ENCODE measurements at regions not wholly inside any gene's neighbourhood (a gene's known extent, or its start where the extent isn't known, plus 50 kb on each side); places are given as distances from the start of the nearest gene placed in this dataset.

DNA sequence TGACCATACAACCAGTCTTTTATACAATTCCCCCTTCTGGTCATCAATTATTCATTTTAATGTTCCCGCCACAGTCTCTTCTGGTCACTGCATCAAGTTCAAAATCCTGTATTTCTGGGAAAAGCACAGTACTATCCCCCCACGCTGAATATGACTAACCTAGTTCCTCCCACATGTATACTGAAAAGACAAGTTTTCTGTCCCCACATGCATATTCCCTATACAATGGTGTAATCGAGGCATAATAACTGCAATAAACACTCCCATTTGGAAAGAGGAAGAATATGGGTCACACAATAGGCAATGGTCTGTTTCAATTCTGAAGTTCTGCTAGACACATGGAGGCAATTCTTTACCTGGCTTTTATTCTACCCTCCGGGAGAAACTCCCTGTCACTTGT is 344.9 kb downstream of the EFNA5 start:
- no peak for DNase-seq

DNA sequence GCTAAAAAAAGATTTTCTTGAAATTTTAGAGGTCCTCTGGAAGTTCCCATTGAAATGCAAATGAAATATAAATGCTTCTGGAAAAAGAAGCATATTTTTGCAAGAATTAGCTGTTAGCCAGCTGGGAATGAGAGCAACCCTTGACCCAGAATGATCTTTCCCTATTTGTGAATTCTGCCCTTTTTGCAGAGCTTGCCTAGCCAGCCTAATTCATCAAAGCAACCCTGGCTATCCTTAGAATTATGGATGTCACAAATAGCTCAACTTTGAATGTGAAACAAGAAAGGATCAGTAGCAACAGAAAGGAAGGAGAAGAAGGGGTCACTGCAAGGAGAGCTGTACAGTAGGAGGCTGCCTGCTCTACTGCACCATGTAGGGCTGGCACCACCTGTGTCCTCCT is 345.9 kb downstream of the EFNA5 start:
- no peak for DNase-seq

DNA sequence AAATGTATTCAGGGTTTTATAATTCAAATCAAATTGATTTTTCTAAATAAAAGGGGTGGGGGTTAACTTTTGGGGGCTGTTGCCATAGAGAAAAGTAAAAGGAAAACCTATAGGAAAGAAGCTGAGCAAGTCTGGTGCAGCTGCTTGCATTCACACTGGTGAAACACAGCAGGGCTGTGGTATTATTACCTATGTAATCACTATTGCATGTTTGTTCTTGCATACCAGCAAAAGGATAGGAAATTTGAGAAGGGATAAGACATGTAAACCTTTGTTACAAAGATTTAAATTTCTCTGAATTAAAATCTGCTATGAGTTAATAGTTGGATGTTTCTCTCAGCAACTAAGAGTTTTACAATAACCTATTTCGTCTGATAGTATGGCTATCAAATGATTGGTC is 346.7 kb downstream of the EFNA5 start:
- DNase-seq = no peak

DNA sequence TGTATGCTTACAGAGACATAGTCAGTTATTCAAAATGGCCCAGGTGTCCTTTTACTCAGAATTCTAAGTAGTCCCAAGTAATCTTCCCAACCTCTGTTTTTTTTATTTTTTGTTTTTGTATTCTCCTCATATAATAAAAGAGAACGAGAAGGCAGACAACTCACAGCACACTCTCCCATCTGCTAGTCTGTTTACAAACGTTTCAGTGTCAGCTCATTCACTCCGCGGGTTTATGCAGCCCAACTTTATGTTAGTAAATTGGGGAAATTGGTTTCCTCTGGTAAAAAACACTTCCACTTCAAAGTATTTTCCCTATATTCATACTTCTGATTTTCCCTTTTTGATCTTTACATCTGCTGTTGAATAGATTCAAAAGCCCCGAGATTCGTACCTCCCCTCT is 347.2 kb downstream of the EFNA5 start:
- DNase-seq = no peak

DNA sequence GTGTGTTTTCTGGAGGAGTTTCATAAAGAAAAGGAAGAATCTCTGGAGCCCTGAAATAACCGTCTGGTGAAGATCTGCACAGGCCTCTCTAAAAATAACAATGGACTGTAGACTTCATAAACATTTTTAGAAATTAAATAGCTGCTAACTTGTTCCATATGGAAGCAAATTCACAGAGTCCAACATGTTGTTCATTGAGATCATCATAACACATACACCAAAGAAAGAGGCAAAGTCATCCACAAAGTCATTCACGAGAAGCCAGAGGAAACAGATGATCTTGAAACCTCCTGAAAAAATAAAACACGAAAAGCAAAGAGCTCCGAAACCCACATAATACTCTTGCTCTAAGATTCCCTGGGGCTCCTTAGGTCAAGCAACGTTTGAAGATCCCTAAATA is 347.8 kb downstream of the EFNA5 start:
- DNase-seq = peak; percentile 44

DNA sequence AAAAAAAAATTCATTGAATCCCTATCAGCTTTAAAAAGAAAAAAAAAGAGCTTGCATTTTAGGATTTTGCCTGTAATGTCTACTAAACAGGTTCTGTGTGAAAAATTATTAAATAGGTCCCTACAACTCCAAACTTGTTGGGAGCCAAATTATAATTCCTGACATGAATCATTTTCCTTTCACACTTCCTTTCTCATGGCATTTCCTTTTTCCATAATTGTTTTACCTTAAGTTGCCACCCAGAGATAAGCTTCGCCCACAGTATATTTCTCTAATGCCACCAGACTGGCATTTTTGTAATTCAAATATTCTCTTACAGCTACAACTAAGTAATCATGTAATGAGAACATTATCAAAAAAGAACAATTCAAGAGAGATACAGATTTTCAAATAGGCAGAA is 348.8 kb downstream of the EFNA5 start:
- no peak for DNase-seq

DNA sequence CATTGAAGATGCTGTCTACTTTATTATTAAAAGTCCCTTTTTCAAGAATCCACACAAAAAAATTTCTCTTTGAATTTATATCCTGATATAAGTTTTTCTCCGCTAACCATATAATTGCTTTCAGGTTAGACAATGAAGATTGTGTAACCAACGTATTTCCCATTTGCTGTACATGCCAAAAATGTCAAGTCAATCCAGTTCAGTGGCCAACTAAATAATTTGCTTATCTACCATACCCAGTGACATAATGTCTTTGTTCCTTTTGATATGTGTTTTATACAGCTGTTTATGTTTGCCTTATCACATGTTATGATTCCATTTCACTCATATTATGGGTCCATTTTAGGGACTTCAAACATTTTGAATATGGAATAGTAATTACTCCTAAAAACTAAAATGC is 349.9 kb downstream of the EFNA5 start:
- no peak for DNase-seq

DNA sequence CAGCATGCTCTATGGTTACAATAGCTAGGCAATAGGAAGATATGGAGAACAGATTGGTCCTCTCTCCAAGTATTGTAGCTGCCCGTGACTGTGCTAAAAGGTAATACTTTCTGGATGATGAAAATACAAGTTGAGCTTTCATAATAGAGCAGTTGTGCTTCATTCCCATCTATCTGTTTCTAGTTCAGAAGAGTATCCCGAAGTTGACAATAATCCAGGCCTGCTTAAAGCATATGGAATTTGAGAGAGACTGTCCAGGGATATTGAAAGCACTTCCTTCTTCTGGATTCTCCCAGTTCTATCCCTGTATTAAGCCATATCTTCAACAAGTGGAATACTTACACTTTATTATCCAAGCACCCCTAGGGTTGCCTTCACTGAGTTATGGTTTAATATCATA is 350.4 kb downstream of the EFNA5 start:
- DNase-seq = no peak

DNA sequence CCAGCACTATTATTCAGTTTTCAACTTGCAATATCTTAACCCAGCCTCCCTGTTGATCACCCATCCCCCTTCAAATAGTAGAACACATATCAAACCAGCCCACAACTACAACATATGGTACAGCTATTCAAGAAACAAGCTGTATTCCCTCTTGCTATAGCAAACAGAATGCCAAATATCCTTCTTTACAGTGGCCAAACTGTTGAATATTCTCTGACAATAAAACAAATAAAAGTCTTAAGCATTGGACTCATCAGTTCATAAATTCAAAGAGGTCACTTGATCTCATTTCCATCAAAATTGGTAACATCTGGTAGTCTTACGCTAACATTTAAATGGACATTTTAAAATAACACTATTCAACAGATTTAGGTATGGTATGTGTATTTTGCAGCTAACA is 350.8 kb downstream of the EFNA5 start:
- DNase-seq = peak; percentile 14

DNA sequence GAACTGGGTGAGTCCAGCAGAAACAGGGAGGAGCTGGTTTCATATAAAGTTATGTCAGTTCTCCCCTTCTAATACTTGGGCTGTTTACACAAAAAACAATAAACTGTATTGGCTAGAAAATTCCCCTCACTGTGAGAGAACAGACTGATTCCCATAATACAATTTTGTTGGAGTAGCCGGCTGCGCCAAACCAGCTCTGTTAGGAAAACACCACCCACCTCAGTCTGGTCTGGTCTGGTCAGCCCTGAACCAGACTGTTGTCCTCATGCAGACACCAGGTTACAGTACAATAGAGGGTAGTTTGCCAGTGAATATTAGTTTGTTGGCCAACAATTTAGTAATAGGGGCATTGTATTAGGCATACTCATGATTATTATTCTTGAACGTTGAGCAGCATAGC is 356.4 kb downstream of the EFNA5 start:
- no peak for DNase-seq

DNA sequence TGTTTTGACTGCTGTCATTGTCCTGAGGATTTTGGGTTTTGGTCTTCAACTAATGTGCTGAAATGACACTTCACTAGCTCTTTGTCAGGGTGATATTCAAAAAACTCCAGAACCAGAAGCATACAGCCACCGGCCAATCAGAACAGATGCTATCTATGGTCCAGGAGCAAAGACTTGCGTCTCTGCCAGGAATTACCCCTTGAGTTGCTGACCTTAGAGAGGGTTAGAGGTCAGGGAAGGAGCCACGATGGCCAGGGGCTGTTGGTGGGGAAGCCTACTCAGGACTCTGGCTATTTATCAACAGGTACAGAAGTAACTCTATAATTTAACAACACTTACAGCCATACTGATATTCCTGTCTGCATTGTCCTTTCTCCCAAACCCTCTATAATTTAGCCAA is 356.8 kb downstream of the EFNA5 start:
- DNase-seq = no peak

DNA sequence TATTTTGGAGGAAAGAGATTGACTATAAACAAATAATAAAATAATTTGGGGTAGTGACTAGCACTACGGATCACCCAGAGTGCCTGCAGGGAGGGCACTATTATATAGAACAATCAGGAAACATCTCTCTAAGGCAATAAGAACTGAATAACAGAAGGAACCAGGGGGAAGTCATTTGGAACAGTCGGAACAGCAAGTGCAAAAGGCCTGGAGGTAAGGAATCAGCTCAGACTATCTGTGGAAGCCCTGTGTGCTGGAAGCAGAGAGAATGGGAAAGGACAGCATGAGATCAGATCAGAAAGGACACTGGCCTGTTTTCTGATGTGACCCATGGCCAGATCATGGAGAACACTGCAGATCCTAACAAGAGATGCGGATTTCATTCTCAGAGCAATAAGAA is 357.6 kb downstream of the EFNA5 start:
- DNase-seq = no peak

DNA sequence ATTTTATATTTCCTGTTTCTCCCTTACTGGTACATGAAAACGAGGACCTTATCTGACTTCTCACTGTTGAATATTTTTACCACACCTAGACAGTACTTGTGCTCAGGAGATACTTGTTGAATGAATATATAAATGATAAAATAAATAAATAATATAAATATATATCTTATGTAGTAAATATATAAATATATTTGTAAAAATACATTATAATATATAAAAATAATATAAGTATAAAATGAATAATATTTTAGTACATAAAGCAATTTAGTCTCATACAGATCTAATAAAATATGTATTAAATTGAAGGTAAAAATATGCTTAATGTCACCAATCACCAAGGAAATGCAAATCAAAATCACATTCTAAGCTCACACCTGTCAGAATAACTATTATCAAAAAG is 360.6 kb downstream of the EFNA5 start:
- no peak for DNase-seq

DNA sequence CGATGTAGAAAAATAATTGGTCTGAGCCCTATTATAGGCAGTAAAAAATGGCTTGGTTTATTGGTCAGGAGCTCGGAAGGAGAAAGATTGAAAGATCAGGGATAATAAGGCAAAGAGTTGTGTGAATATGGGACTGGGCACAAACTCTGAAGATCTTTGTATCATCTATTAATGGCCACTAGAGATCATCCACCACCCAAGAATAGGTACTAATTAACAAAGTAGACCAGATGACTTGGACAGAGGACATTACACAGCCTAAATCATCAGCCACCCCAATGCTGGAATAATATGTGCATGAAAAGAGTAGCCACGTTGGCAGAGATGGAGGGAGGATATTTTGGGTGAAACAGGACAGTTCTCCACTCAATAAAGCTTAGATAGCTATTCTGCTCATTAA is 364.1 kb downstream of the EFNA5 start:
- no peak for DNase-seq

DNA sequence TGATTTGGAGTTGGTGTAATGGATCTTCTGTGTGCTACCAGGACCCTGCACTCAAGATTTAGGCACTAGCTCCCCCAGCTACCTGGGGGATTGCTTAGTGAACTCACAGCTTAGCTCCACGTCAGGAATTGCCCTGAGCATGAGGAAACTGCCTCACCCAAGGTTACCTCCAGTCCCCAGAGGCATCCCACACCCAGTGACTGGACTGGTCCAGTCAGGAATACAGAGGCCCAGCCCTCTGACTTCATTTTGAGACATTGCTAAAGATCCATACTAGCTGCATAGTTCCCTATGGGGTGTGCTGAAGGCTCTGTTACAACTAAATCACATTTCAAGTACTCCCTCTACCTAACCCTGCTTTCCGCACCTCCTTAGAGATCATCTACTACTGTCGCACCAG is 364.7 kb downstream of the EFNA5 start:
- DNase-seq = no peak

DNA sequence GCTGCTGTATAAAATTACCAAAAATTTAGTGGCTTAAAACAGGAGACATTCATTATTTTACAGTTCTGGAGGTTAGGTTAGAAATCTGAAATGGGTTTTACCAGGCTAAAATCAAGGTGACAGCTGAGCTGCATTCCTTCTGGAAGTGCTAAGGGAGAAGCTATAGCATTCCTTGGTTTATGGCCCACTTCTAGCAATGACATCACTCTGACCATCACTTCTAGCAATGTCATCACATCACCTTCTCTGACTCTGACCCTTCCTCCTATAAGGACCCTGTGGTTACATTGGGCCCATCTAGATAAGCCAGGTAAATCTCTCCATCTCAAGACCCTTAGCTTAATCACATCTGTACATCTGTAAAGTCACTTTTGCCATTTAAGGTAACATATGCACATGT is 366.1 kb downstream of the EFNA5 start:
- DNase-seq = no peak

DNA sequence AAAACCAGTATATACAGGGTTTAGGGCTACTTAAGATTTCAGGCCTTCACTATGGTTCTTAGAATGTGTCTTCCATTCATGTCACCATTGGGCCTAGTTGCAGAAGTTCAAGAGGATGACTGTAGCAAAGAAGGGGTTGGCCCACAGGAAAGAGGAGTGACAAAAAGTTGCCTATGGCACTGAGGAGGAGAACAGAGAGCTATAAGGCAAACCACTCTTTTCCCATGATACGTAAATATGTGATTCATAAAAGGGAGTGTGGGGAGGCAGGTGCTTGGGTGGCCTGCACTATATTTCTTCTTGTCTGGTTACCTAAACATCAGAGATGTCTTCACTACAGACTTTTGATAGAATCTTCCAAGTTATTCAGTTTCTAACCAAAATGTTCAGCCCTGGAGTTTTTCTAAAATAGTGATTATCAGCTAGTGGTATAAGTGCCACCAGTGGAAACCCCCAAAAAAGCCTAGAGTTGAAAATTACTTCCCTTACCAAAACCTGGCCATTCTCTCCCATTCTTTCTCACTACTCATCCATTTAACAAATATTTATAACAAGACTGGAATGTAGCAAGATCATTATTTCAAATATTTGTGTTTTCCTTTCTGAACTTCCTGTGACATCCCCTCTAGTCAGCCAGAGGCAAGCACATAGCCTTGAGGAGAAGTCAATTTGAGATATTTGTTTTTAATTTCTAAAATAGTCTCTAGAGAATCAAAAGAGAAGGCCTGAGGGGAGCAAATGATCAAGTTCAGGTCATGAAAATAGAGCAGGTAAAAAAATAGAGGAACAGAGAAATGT is 367.4 kb downstream of the EFNA5 start:
- no peak for DNase-seq

DNA sequence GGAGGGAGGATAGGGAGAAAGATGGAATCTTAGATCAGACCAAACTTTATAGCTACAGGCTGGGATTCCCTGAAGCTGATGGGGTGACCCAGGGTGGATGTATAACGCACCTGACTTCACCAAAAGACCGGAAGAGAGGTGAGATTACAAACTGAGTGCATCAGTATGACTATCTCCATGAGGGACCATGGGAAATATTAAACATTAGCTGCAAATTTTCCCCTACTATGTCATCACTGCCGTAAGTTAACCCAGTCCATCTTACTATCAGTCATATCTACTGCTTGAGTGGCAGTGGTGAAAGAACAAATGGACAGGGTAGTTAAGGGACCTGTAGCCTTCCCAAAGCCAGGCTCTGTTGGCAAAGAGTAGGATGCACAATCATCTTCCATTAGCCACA is 368.3 kb downstream of the EFNA5 start:
- DNase-seq = no peak

DNA sequence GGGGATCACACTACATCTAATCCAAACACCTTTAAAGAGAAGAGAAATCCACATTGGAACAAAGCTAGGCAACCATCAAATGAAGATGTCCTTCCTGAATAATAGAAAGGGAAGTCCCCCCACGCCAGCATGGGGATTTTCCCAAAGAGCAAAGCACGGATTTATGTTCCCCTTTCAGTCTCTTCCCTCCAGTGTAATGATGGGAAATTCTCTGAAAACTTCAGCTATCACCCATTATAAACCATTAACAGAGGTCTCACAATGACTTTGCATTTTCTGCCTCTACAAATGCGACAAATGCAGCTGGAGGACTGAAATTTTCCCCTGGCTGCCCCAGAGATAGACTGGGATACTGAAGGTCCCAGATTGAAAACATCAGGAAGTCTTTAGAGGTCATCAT is 368.7 kb downstream of the EFNA5 start:
- DNase-seq = no peak

DNA sequence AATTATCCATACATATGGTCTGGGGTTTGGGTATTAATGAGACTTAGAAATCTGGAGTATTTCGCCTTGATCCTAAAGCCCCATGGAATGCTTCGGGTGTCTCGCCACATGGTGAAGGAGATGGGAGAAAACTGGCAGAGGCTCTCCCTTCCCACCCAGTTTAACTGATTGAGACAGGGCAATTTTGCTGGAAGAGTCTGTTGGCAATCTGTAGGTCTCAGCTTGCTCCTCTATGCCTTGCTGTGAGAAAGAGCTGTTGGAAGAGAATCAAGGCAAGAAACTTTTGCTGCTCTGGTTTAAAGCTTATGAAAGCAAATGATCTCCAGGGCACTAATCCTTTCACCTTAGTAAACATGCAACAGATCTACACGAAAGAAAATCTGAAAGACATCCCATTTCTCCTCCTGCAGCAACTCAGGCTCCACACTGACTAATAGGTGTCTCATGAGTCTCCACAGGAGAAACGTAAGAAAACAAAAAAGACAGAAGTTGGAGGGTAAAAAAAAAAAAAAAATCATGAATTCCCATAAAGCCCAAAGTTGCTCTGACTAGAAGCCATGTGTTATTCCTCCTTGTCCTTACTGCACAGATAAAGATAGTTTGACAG is 369.9 kb downstream of the EFNA5 start:
- peak; percentile 5 for DNase-seq

DNA sequence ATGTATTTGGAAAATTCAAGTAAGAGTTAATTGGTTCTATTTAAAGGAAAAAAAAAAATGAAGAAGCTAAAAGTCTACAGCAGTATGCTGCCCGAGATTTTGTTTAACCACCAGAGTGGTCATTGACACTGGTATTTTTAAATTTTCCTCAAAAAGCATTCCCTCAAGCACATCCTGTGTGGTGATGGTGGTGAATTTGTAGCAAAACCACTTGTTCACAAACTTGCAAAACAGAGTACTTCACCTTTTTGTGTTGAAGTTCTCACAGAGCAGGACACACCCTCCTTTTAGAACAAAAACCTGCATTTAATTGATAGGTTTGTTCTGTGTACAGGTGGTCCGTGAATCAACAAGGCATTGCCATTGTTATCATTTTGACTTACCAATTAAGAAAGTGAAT is 374.2 kb downstream of the EFNA5 start:
- no peak for DNase-seq

DNA sequence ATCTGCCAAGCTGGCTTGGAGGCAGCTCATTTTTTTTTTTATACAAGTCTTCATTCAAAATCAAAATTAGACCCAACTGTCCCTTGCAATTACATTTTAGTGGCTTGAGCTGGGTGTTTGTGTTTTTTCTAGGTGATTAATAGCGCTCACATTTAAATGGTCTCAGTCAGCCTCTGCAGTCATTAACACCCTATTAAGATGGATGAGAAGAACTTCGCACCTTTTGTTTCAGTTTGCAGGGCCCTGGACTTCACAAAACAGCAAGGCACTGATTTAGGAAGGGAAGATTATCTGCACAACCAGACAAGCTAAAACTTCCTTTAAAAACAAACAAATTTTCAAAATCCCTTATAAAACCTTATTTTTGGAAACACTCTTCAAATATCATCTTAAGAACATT is 374.8 kb downstream of the EFNA5 start:
- no peak for DNase-seq

DNA sequence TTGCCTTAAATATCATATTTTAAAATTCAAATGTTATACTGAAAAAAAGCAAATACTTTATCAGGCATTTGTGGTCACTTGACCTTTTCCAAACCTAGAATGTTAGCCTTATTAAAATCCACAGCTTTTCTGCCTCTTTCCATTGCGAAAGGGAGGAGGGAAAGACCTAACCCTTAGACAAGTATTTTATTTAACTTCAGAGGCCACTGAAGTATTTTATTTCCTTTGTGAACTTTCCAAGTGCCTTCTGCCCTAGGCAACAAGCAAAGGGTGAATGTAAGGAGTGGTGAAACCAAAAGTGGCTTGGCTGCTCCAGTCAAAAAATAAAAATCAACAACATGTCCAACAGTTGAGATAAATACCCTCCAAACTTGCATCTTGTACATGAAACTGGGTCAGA is 376.1 kb downstream of the EFNA5 start:
- DNase-seq = no peak

DNA sequence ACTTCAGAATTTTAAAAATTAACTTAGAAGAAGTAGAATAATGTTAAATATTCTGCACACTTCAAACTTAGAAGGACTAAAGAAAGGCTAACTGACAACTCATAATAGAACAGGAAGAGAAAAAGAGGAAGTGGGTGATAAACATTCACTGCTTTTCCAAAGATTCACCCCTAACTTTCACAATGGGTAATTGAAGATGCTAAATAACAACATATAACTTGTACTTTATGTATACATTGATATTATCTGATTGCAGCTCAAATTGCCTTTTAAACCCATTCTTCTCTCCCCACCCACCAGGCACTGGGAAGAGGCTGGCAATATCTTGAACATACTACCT is 376.6 kb downstream of the EFNA5 start:
- DNase-seq = no peak

DNA sequence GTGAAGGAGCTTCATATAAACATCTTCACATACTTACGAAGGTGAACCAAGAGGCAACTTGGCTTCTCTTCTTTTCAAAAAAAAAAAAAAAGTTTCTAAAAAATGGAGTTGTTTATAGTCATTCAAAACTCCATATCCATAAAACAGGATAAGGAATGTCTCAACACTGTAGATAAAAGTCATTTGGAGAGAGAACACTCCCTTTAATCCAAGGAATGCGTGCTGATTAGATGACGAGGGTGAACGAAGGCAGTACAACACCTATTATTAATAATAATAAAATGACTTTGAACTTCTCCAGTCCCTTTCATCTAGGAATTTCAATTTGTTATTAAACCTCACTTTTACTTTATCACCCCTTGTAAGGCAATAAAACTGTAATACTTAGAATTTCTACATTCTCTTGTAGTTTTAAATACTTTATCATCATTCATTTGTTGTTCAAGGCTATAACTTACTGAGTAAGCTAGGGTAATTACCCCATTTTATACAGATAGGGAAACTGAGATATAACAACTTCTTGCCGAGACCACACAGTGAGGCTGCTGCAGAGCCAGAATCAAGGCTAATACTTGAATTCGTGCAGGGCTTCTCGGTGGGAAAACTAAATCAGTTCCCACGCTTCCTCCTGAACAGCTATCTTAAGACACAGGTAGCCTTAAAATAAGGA is 377.1 kb downstream of the EFNA5 start:
- no peak for DNase-seq
